ENCODE measurements at regions not wholly inside any gene's neighbourhood (a gene's known extent, or its start where the extent isn't known, plus 50 kb on each side); places are given as distances from the start of the nearest gene placed in this dataset.

GRCh38 chr2:83943265-83943664 is 515.8 kb downstream of the SUCLG1 start:
- no peak for TF ChIP-seq CTCF (IDR thresholded peaks at IDR 0.05; ENCODE audit: low read length)
- no peak for TF ChIP-seq EZH2 (IDR thresholded peaks at IDR 0.05; ENCODE audit: borderline replicate concordance, low read length)
